OCI-LY7 (cell line): ENCODE measurements at regions not wholly inside any gene's neighbourhood (a gene's known extent, or its start where the extent isn't known, plus 50 kb on each side); places are given as distances from the start of the nearest gene placed in this dataset.

Experiments
- BruUV-seq: library from RNA; stranded (reverse); fragments of 400-500 nt; replicated peaks from 2 replicates; lab custom pipeline; 2021; lab: Mats Ljungman, UMichigan
- CTCF ChIA-PET: fragments of 300-600 bp; sonication (Branson Sonifier 250); formaldehyde crosslinking; loops from one replicate; lab custom pipeline; 2022; ENCODE audit warnings: antibody characterized with exemption; ENCODE audit not compliant: unreplicated experiment; lab: Charles Lee
- POLR2A ChIA-PET: fragments of 300-600 bp; sonication (Branson Sonifier 250); formaldehyde crosslinking; loops from one replicate; lab custom pipeline; 2022; ENCODE audit warnings: antibody characterized with exemption; lab: Charles Lee
- DNase-seq: peaks from one replicate; pipeline ENCODE4 v3.0.0-alpha.2; 2015; ENCODE audit warnings: low spot score
- H2AFZ ChIP-seq: fragments of 200-600 bp; sonication (generic), shearing (Covaris generic); 2 replicates; pipeline ENCODE4 v1.6.1; 2014; ENCODE audit warnings: mild to moderate bottlenecking, antibody characterized with exemption, low read length, moderate library complexity
- H3K27ac ChIP-seq: fragments of 200-600 bp; sonication (generic); 2 replicates; pipeline ENCODE4 v1.5.1; 2014; ENCODE audit warnings: mixed run types, low read depth, mild to moderate bottlenecking, moderate library complexity, low read length, inconsistent platforms; ENCODE audit not compliant: poor library complexity, severe bottlenecking
- H3K36me3 ChIP-seq: fragments of 200-600 bp; sonication (generic); 2 replicates; pipeline ENCODE4 v1.6.1; 2014; ENCODE audit warnings: mild to moderate bottlenecking, antibody characterized with exemption, low read length, moderate library complexity, mixed read lengths; ENCODE audit not compliant: insufficient read depth
- H3K4me1 ChIP-seq: fragments of 200-600 bp; sonication (generic); 2 replicates; pipeline ENCODE4 v1.5.1; 2014; ENCODE audit warnings: mild to moderate bottlenecking, low read length; ENCODE audit not compliant: insufficient read depth, poor library complexity, severe bottlenecking
- H3K4me2 ChIP-seq: fragments of 200-600 bp; sonication (generic); 2 replicates; pipeline ENCODE4 v1.6.1; 2014; ENCODE audit warnings: mild to moderate bottlenecking, low read length
- H3K4me3 ChIP-seq: fragments of 200-600 bp; sonication (generic); 2 replicates; pipeline ENCODE4 v1.5.1; 2014; ENCODE audit warnings: mild to moderate bottlenecking, low read depth, low read length; ENCODE audit not compliant: poor library complexity, severe bottlenecking
- H3K79me2 ChIP-seq: fragments of 200-600 bp; sonication (generic); 2 replicates; pipeline ENCODE4 v1.6.1; 2016; ENCODE audit warnings: low read depth, mild to moderate bottlenecking, low read length, moderate library complexity, mixed read lengths; ENCODE audit not compliant: insufficient read depth
- H3K9me2 ChIP-seq: fragments of 200-600 bp; sonication (generic); 2 replicates; pipeline ENCODE4 v1.6.1; 2016; ENCODE audit warnings: mild to moderate bottlenecking, low read length, mixed read lengths; ENCODE audit not compliant: insufficient read depth
- H3K9me3 ChIP-seq: fragments of 200-600 bp; sonication (generic); 2 replicates; pipeline ENCODE4 v1.6.1; 2014; ENCODE audit warnings: mild to moderate bottlenecking, mixed run types, low read length, mixed read lengths
- H4K20me1 ChIP-seq: fragments of 200-600 bp; sonication (generic); 2 replicates; pipeline ENCODE4 v1.6.1; 2014; ENCODE audit warnings: mild to moderate bottlenecking, antibody characterized with exemption, low read length, moderate library complexity, mixed read lengths; ENCODE audit not compliant: insufficient read depth
- EZH2phosphoT487 ChIP-seq: fragments of 200-600 bp; sonication (generic); IDR thresholded peaks from 2 replicates; pipeline ENCODE4 v1.6.1; 2018; ENCODE audit warnings: low read depth, borderline replicate concordance, mild to moderate bottlenecking, mixed run types, antibody characterized with exemption, low read length, moderate library complexity, mixed read lengths
- intact Hi-C: fragments of 100-400 bp; cut with micrococcal nuclease; formaldehyde crosslinking; loops from one replicate; pipeline ENCODE4 v1.10.0; 2022; ENCODE audit not compliant: unreplicated experiment
- TF ChIP-seq, protein P1 (sequence below): fragments of 200-600 bp; sonication (generic); conservative IDR thresholded peaks from 2 replicates; pipeline ENCODE4 v1.5.1; 2014; ENCODE audit warnings: mild to moderate bottlenecking, antibody characterized with exemption, low read length, moderate library complexity, mixed read lengths

GRCh38 chr6:125370343-125370742, 68.6 kb upstream of the HDDC2 start:
- H3K27ac ChIP-seq, result no peak overlapping the region
- no peaks in the 10 kb centered on the region for H3K9me2 ChIP-seq
- no peak for TF ChIP-seq EZH2phosphoT487
- TF ChIP-seq, protein P1, sequence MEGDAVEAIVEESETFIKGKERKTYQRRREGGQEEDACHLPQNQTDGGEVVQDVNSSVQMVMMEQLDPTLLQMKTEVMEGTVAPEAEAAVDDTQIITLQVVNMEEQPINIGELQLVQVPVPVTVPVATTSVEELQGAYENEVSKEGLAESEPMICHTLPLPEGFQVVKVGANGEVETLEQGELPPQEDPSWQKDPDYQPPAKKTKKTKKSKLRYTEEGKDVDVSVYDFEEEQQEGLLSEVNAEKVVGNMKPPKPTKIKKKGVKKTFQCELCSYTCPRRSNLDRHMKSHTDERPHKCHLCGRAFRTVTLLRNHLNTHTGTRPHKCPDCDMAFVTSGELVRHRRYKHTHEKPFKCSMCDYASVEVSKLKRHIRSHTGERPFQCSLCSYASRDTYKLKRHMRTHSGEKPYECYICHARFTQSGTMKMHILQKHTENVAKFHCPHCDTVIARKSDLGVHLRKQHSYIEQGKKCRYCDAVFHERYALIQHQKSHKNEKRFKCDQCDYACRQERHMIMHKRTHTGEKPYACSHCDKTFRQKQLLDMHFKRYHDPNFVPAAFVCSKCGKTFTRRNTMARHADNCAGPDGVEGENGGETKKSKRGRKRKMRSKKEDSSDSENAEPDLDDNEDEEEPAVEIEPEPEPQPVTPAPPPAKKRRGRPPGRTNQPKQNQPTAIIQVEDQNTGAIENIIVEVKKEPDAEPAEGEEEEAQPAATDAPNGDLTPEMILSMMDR, result no peak
- no peak overlapping the region for H3K4me2 ChIP-seq
- H3K79me2 ChIP-seq, result no peaks in the 10 kb centered on the region
- BruUV-seq, result no TSS peak
- H2AFZ ChIP-seq, result no peak overlapping the region
- DNase-seq, result no peak
- ChIA-PET CTCF (no interaction called here), POLR2A (interaction anchor here (0.6 to 1.1 kb wide), 2 partner anchors 12 to 32 kb away, joined by 3 read pairs; no protein-coding TSS in a partner anchor)
- intact Hi-C loops, result no loop called here
- no peaks in the 10 kb centered on the region for H4K20me1 ChIP-seq
- no peak overlapping the region for H3K4me3 ChIP-seq
- H3K4me1 ChIP-seq, result no peaks in the 10 kb centered on the region
- no peaks in the 10 kb centered on the region for H3K36me3 ChIP-seq
- no peaks in the 10 kb centered on the region for H3K9me3 ChIP-seq

GRCh38 chr6:125375013-125375412, 73.2 kb upstream of the HDDC2 start:
- intact Hi-C loops, result no loop called here
- BruUV-seq, result no TSS peak
- no peaks in the 10 kb centered on the region for H3K9me2 ChIP-seq
- no peaks in the 10 kb centered on the region for H3K4me1 ChIP-seq
- H2AFZ ChIP-seq, result no peak overlapping the region
- H3K4me2 ChIP-seq, result no peak overlapping the region
- H3K9me3 ChIP-seq, result no peaks in the 10 kb centered on the region
- no peaks in the 10 kb centered on the region for H4K20me1 ChIP-seq
- ChIA-PET POLR2A (no interaction called here), CTCF (no interaction called here)
- no peak overlapping the region for H3K4me3 ChIP-seq
- no peaks in the 10 kb centered on the region for H3K36me3 ChIP-seq
- H3K27ac ChIP-seq, result no peak overlapping the region
- no peak for DNase-seq
- no peak for TF ChIP-seq EZH2phosphoT487
- TF ChIP-seq, protein P1, result no peak
- no peaks in the 10 kb centered on the region for H3K79me2 ChIP-seq

- no TSS peak for BruUV-seq
- no peaks in the 10 kb centered on the region for H3K4me1 ChIP-seq
- POLR2A ChIA-PET, result interaction anchor here (0.7 kb wide), 1 partner anchor 44 kb away, joined by 4 read pairs; no protein-coding TSS in a partner anchor
- no peak overlapping the region for H3K4me3 ChIP-seq
- DNase-seq, result no peak
- H3K9me2 ChIP-seq, result no peaks in the 10 kb centered on the region
- TF ChIP-seq EZH2phosphoT487, result no peak
- TF ChIP-seq, protein P1, result no peak
- no peak overlapping the region for H3K4me2 ChIP-seq
- H2AFZ ChIP-seq, result no peak overlapping the region
- intact Hi-C loops, result no loop called here
- no peaks in the 10 kb centered on the region for H3K9me3 ChIP-seq
- no peaks in the 10 kb centered on the region for H4K20me1 ChIP-seq
- no peak overlapping the region for H3K27ac ChIP-seq
- CTCF ChIA-PET, result no interaction called here
- H3K36me3 ChIP-seq, result no peaks in the 10 kb centered on the region
- H3K79me2 ChIP-seq, result no peaks in the 10 kb centered on the region
These were observed 74.1 kb upstream of the HDDC2 start for GRCh38 chr6:125375821-125376220.
